ENCODE measurements at regions not wholly inside any gene's neighbourhood (a gene's known extent, or its start where the extent isn't known, plus 50 kb on each side); places are given as distances from the start of the nearest gene placed in this dataset.

DNA sequence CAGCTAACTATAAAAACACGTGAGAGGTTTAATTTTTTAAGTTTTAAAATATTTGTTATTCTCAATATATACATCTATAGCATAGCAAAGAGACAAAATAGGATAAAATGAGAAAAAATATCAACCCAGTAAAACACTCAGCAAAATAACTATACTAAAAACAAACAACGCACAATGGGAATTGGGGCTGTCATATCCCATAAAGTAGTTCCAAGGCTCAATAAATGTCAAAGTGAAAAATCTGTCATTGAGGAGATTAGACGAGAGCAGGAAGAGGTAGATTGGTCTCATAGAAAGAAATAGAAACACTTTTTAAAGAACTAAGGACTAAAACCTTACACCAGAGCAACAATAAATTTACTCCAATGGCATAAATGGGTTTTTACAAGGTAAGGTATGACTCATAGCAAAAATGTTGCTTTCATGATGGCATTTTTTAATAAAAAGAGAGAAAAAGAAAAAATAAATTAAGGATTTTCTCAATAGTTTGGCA, 153.7 kb downstream of the EVA1A start:
- Histone ChIP-seq H3K9me3 (ENCODE audit: low read depth) (no peaks in the 10 kb centered on the region), H3K4me2 (no peak overlapping the region), H3K27me3 (no peaks in the 10 kb centered on the region), H3K36me3 (replicated peaks; ENCODE audit: insufficient read depth, low read depth) (no peaks in the 10 kb centered on the region), H3K4me1 (ENCODE audit: insufficient read depth) (no peaks in the 10 kb centered on the region), H3K9me2 (replicated peaks; ENCODE audit: insufficient read depth) (no peaks in the 10 kb centered on the region), H2AFZ (no peak overlapping the region), H3K27ac (no peak overlapping the region), H3K79me2 (no peaks in the 10 kb centered on the region), H3K4me3 (no peak overlapping the region), H4K20me1 (ENCODE audit: insufficient read depth, poor library complexity, severe bottlenecking) (no peaks in the 10 kb centered on the region)
- WGBS (ENCODE audit: low lambda C conversion rate, missing lambda C conversion rate): 71% methylated on average over 3 of the region's 3 CpGs
- no peak for DNase-seq (ENCODE audit: low spot score)
- TF ChIP-seq, protein P1, sequence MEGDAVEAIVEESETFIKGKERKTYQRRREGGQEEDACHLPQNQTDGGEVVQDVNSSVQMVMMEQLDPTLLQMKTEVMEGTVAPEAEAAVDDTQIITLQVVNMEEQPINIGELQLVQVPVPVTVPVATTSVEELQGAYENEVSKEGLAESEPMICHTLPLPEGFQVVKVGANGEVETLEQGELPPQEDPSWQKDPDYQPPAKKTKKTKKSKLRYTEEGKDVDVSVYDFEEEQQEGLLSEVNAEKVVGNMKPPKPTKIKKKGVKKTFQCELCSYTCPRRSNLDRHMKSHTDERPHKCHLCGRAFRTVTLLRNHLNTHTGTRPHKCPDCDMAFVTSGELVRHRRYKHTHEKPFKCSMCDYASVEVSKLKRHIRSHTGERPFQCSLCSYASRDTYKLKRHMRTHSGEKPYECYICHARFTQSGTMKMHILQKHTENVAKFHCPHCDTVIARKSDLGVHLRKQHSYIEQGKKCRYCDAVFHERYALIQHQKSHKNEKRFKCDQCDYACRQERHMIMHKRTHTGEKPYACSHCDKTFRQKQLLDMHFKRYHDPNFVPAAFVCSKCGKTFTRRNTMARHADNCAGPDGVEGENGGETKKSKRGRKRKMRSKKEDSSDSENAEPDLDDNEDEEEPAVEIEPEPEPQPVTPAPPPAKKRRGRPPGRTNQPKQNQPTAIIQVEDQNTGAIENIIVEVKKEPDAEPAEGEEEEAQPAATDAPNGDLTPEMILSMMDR (IDR thresholded peaks at IDR 0.05; ENCODE audit: poor library complexity): no peak
- TF ChIP-seq EZH2 (IDR thresholded peaks at IDR 0.05; ENCODE audit: borderline replicate concordance): no peak
- no peak for TF ChIP-seq EZH2phosphoT487 (IDR thresholded peaks at IDR 0.05; ENCODE audit: low read depth, severe bottlenecking, unreplicated experiment)

DNA sequence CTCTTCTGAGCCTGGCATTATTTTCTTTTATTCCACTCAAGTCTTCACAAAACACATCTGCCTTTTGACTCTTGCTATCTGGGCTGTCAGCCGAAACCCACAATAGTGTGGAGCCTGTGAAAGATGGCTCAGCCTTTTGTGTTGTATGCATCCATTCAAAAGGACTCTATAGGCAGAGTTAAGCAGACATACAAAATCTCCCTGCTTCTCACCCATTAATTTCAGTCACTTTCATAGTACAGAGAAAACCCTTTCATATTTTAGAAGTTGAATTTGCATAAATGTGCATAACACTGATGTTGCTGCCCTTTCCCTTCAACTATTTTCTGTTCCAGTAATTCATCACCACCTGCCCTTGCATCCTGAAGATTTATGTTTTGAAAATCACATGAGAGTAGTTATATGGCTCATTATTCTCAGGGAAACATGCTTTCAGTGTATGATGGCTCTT, 154.6 kb downstream of the EVA1A start:
- Histone ChIP-seq H3K9me3 (ENCODE audit: low read depth) (no peaks in the 10 kb centered on the region), H3K27ac (no peak overlapping the region), H2AFZ (no peak overlapping the region), H3K9me2 (replicated peaks; ENCODE audit: insufficient read depth) (no peaks in the 10 kb centered on the region), H4K20me1 (ENCODE audit: insufficient read depth, poor library complexity, severe bottlenecking) (no peaks in the 10 kb centered on the region), H3K79me2 (no peaks in the 10 kb centered on the region), H3K4me3 (no peak overlapping the region), H3K4me2 (no peak overlapping the region), H3K36me3 (replicated peaks; ENCODE audit: insufficient read depth, low read depth) (no peaks in the 10 kb centered on the region), H3K27me3 (no peaks in the 10 kb centered on the region), H3K4me1 (ENCODE audit: insufficient read depth) (no peaks in the 10 kb centered on the region)
- 79% methylated on average over 1 of the region's 1 CpG for WGBS (ENCODE audit: low lambda C conversion rate, missing lambda C conversion rate)
- no peak for DNase-seq (ENCODE audit: low spot score)
- TF ChIP-seq, protein P1 (IDR thresholded peaks at IDR 0.05; ENCODE audit: poor library complexity): no peak
- TF ChIP-seq EZH2 (IDR thresholded peaks at IDR 0.05; ENCODE audit: borderline replicate concordance) (no peak), EZH2phosphoT487 (IDR thresholded peaks at IDR 0.05; ENCODE audit: low read depth, severe bottlenecking, unreplicated experiment) (no peak)

DNA sequence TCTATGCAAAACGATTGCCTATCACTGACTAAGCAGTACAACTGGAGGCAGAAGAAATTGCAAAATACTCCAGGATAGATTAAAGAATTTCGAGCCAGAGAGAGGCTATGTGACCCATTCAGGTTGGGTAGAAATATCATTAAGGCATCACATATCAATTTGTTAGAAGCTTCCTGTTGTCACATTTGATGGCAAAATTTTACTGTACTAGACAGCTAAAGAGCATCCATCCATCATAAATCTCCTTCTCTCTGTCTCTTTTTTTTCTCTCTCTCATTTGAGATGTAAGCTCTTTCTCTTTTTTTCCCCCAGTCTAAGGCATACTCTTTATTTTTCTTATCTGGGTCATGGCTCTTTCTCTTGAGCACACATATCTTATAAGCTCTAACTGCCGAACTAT, 155.7 kb downstream of the EVA1A start:
- no peaks in the 10 kb centered on the region for H3K27me3 ChIP-seq
- TF ChIP-seq EZH2phosphoT487 (IDR thresholded peaks at IDR 0.05; ENCODE audit: low read depth, severe bottlenecking, unreplicated experiment) (no peak), EZH2 (IDR thresholded peaks at IDR 0.05; ENCODE audit: borderline replicate concordance) (no peak)
- TF ChIP-seq, protein P1 (IDR thresholded peaks at IDR 0.05; ENCODE audit: poor library complexity): no peak
- no peak overlapping the region for H2AFZ ChIP-seq

More for the DNA sequence above, 155.7 kb downstream of the EVA1A start:
- H3K9me3 ChIP-seq (ENCODE audit: low read depth): no peaks in the 10 kb centered on the region
- no peak for DNase-seq (ENCODE audit: low spot score)
- H3K4me3 ChIP-seq: no peak overlapping the region
- H3K79me2 ChIP-seq: no peaks in the 10 kb centered on the region
- no peaks in the 10 kb centered on the region for H3K36me3 ChIP-seq (replicated peaks; ENCODE audit: insufficient read depth, low read depth)
- 55% methylated on average over 3 of the region's 3 CpGs for WGBS (ENCODE audit: low lambda C conversion rate, missing lambda C conversion rate)
- no peaks in the 10 kb centered on the region for H3K9me2 ChIP-seq (replicated peaks; ENCODE audit: insufficient read depth)
- no peaks in the 10 kb centered on the region for H3K4me1 ChIP-seq (ENCODE audit: insufficient read depth)
- H4K20me1 ChIP-seq (ENCODE audit: insufficient read depth, poor library complexity, severe bottlenecking): no peaks in the 10 kb centered on the region
- H3K27ac ChIP-seq: no peak overlapping the region
- no peak overlapping the region for H3K4me2 ChIP-seq
